ENCODE measurements at regions not wholly inside any gene's neighbourhood (a gene's known extent, or its start where the extent isn't known, plus 50 kb on each side); places are given as distances from the start of the nearest gene placed in this dataset.

- Histone ChIP-seq H3K9ac (ENCODE audit: low read length) (no peak overlapping the region), H3F3A (ENCODE audit: insufficient read depth, low read length) (no peaks in the 10 kb centered on the region), H4K20me1 (ENCODE audit: insufficient read depth, low read length) (no peaks in the 10 kb centered on the region), H3K9me2 (ENCODE audit: low read depth, low read length) (no peaks in the 10 kb centered on the region), H3K4me3 (ENCODE audit: low read depth, low read length, poor library complexity, severe bottlenecking) (no peak overlapping the region), H3K79me2 (ENCODE audit: insufficient read depth, low read length) (no peaks in the 10 kb centered on the region), H3K27ac (ENCODE audit: low read depth, low read length, poor library complexity, severe bottlenecking) (no peak overlapping the region), H2AFZ (ENCODE audit: low read length) (no peak overlapping the region), H3K4me2 (ENCODE audit: low read length) (no peak overlapping the region), H3K9me3 (ENCODE audit: low read length) (peaks cover 12% of the 10 kb centered on the region), H3K4me1 (ENCODE audit: insufficient read depth, low read length, severe bottlenecking) (peaks cover 13% of the 10 kb centered on the region), H3K36me3 (ENCODE audit: insufficient read depth, low read length) (no peaks in the 10 kb centered on the region), H3K27me3 (ENCODE audit: insufficient read depth, low read length) (no peaks in the 10 kb centered on the region)
- TF ChIP-seq EZH2 (IDR thresholded peaks at IDR 0.05; ENCODE audit: borderline replicate concordance, low read length) (no peak), CTCF (IDR thresholded peaks at IDR 0.05; ENCODE audit: low read length) (no peak)
Measured at GRCh38 chr15:58267051-58267450, 128.9 kb downstream of the AQP9 start.

- no peak overlapping the region for H3K27ac ChIP-seq (ENCODE audit: low read depth, low read length, poor library complexity, severe bottlenecking)
- H2AFZ ChIP-seq (ENCODE audit: low read length), result no peak overlapping the region
- no peak overlapping the region for H3K4me3 ChIP-seq (ENCODE audit: low read depth, low read length, poor library complexity, severe bottlenecking)
- H3K9ac ChIP-seq (ENCODE audit: low read length), result no peak overlapping the region
- H3K4me2 ChIP-seq (ENCODE audit: low read length), result no peak overlapping the region
- no peaks in the 10 kb centered on the region for H3K79me2 ChIP-seq (ENCODE audit: insufficient read depth, low read length)
- H3K4me1 ChIP-seq (ENCODE audit: insufficient read depth, low read length, severe bottlenecking), result peaks cover 13% of the 10 kb centered on the region
- peaks cover 14% of the 10 kb centered on the region for H3K9me3 ChIP-seq (ENCODE audit: low read length)
- H4K20me1 ChIP-seq (ENCODE audit: insufficient read depth, low read length), result no peaks in the 10 kb centered on the region
- no peaks in the 10 kb centered on the region for H3K36me3 ChIP-seq (ENCODE audit: insufficient read depth, low read length)
- TF ChIP-seq CTCF (IDR thresholded peaks at IDR 0.05; ENCODE audit: low read length), result no peak
- TF ChIP-seq EZH2 (IDR thresholded peaks at IDR 0.05; ENCODE audit: borderline replicate concordance, low read length), result no peak
- H3K9me2 ChIP-seq (ENCODE audit: low read depth, low read length), result no peaks in the 10 kb centered on the region
- no peaks in the 10 kb centered on the region for H3F3A ChIP-seq (ENCODE audit: insufficient read depth, low read length)
- no peaks in the 10 kb centered on the region for H3K27me3 ChIP-seq (ENCODE audit: insufficient read depth, low read length)
Measured at GRCh38 chr15:58268746-58269267, 130.6 kb downstream of the AQP9 start.

- no peak overlapping the region for H3K27ac ChIP-seq (ENCODE audit: low read depth, low read length, poor library complexity, severe bottlenecking)
- H3K27me3 ChIP-seq (ENCODE audit: insufficient read depth, low read length), result no peaks in the 10 kb centered on the region
- no peaks in the 10 kb centered on the region for H3K79me2 ChIP-seq (ENCODE audit: insufficient read depth, low read length)
- H4K20me1 ChIP-seq (ENCODE audit: insufficient read depth, low read length), result no peaks in the 10 kb centered on the region
- no peak overlapping the region for H3K4me3 ChIP-seq (ENCODE audit: low read depth, low read length, poor library complexity, severe bottlenecking)
- peaks cover 14% of the 10 kb centered on the region for H3K9me3 ChIP-seq (ENCODE audit: low read length)
- no peaks in the 10 kb centered on the region for H3K9me2 ChIP-seq (ENCODE audit: low read depth, low read length)
- H3K36me3 ChIP-seq (ENCODE audit: insufficient read depth, low read length), result no peaks in the 10 kb centered on the region
- no peak overlapping the region for H3K4me2 ChIP-seq (ENCODE audit: low read length)
- no peaks in the 10 kb centered on the region for H3F3A ChIP-seq (ENCODE audit: insufficient read depth, low read length)
- peak overlapping the region; percentile 10; the same call in 1 of the 2 replicates for H3K9ac ChIP-seq (ENCODE audit: low read length)
- H2AFZ ChIP-seq (ENCODE audit: low read length), result no peak overlapping the region
- H3K4me1 ChIP-seq (ENCODE audit: insufficient read depth, low read length, severe bottlenecking), result peaks cover 13% of the 10 kb centered on the region
- TF ChIP-seq CTCF (IDR thresholded peaks at IDR 0.05; ENCODE audit: low read length) (peak; percentile 74), EZH2 (IDR thresholded peaks at IDR 0.05; ENCODE audit: borderline replicate concordance, low read length) (no peak)
Measured at GRCh38 chr15:58269455-58270414, 131.6 kb downstream of the AQP9 start.
